HG03280 (cell line): ENCODE measurements at regions not wholly inside any gene's neighbourhood (a gene's known extent, or its start where the extent isn't known, plus 50 kb on each side); places are given as distances from the start of the nearest gene placed in this dataset.

Source experiments
- ATAC-seq: cut with Tn5 transposase; IDR thresholded peaks from one replicate; pipeline ENCODE4 v1.9.1; 2021; ENCODE audit warnings: mild to moderate bottlenecking, moderate library complexity; ENCODE audit not compliant: unreplicated experiment

- ATAC-seq = no peak
Measured at GRCh38 chr3:148128136-148128535, 569.6 kb upstream of the AGTR1 start.

- ATAC-seq = no peak
Measured at GRCh38 chr3:148131990-148132638, 565.6 kb upstream of the AGTR1 start.

DNA sequence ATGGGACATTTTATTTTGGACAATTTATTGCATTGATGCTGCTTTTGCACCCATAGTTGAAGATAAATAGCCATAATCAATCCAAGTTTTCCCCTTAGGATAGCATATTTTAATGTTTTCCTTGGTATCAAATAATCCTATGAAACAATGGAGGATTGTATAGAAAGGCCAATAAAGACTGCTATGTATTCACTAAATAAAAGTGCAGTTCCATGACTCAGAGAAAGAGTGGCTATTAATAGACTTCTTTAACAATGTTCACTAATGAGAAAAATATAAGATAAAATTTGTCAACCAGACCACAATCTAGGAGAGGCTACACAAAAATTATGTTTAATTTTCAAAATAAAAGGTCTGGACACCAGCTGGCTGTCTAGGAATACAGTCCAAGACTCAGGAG lies 560.9 kb upstream of the AGTR1 start:
- no peak for ATAC-seq

DNA sequence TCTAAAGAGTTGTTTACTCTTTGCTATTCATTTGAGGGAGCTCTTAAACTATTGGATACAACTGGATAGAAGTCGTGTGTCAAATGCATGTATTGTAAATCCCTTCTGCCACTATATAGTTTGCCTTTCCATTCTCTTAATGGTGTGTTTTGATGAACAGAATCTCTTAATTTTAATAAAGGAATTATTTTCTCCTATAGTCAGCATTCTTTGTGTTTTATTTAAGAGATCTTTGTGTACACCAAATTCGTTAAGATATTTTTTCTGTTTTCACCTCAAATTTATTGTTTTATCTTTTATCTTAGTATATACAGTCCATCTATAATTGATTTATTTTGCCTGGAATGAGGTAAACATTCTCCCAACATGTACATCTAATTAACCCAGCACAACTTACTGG lies 551.5 kb upstream of the AGTR1 start:
- no peak for ATAC-seq

- no peak for ATAC-seq
Measured at GRCh38 chr3:148146947-148147826, 550.5 kb upstream of the AGTR1 start.

DNA sequence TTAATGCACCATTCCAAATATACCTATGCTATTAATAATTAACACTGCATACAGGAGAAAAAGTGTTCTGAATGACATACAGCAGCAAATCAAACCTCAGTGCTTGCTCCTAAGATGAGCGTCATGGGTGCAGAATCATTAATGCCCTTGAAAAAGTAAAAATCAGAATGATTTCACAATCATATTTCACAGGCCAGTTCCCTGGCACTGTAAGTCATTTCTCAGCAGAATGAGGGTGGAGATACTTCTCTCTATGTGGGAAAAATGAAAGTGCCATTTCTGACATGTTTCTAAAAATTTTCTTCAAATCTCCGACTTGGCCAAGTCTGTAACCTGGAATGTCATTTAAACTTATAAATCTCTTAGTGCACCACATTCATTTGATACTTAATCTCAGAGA lies 549.8 kb upstream of the AGTR1 start:
- ATAC-seq = no peak

GRCh38 chr3:148149556-148149955 lies 548.1 kb upstream of the AGTR1 start:
- no peak for ATAC-seq

- no peak for ATAC-seq
Measured at GRCh38 chr3:148150141-148150540, 547.6 kb upstream of the AGTR1 start.

DNA sequence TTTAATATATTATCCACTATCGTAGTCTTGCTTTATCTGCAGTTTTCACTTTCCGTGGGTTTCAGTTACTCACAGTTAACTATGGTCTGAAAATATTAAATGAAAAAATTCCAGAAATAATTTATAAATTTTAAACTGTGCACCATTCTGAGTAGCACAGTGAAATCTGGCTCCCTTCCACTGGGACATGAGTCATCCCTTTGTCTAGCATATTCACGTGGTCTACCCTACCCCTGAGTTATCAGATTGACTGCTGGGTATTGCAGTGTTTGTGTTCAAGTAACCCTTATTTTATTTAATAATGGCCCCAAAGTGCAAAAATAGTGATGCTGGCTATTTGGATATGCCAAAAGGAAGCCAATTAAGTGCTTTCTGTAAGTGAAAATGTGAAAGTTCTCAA lies 539.5 kb upstream of the AGTR1 start:
- ATAC-seq = no peak

DNA sequence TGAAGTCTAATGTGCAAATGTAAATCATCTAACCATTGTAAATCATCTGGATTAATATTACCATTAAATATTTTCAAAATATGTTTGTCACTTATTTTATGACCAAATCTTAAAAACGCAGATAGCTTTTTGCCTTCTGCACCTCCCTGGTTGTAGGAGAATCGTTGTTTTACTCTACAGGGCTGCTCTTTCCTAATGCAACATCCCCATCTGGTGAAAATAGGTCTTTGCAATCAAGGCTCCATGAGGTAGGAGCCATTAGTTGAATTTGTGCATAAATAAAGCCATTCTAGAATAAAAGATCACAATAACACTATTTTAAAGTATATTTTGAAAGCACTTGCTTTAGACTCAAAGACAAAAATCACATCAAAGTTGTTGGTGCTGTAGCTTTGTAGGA lies 535.6 kb upstream of the AGTR1 start:
- ATAC-seq = no peak

DNA sequence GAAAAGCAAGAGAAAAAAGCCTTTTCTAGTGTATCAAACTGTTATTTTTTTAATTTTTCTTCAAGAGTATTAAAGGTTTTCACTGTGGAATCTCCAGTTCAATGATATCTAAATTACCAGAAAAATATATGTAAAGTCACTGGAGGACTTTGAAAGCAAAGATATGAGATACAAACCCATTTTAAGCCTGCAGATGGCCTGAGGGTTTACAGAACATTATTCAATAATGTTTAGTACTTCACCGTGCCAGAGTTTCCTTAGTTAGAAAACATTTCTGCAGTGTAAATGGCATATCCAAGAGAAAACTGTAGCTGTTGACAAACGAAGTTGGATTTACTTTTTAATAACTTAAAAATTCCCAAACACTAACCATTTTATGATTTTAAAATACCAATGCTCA lies 529.4 kb upstream of the AGTR1 start:
- no peak for ATAC-seq

GRCh38 chr3:148173851-148174250 lies 523.9 kb upstream of the AGTR1 start:
- no peak for ATAC-seq

DNA sequence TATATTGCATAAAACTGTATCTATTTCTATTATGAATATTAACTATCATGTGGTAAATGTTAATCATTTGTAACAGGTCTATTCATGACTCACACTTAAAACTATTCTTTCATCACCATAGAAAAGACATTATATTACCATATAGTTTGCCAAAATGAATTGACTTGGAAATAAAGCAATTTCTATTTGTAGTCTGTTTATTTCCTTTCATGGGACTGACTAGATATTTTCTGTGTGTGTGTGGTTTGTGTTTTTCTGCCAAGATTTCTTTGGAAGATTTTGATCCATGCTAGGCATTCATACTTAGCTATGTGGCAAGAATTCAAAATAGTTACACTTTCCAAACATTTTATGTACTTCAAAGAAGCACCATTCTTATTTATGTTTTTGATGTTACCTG lies 522.5 kb upstream of the AGTR1 start:
- no peak for ATAC-seq

DNA sequence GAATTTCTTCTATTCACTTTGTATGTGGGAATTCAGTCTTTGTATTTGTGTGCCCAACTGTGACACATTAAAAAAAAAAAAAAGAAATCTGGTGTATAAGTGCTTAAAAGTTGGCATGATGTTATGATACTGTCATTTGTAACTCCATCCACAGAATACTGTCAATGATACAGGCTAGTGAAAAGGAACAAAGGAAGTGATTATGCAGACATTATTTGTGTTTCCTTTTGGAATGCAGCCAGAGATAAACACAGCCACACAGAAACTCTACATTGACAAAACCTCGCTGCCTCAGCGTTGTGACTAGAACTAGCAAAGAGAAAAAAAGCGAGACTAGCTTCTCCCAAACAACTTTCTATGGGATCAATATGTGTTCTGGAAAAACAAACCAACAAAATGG lies 519.2 kb upstream of the AGTR1 start:
- no peak for ATAC-seq

GRCh38 chr3:148184798-148185197 lies 512.9 kb upstream of the AGTR1 start:
- ATAC-seq = no peak

DNA sequence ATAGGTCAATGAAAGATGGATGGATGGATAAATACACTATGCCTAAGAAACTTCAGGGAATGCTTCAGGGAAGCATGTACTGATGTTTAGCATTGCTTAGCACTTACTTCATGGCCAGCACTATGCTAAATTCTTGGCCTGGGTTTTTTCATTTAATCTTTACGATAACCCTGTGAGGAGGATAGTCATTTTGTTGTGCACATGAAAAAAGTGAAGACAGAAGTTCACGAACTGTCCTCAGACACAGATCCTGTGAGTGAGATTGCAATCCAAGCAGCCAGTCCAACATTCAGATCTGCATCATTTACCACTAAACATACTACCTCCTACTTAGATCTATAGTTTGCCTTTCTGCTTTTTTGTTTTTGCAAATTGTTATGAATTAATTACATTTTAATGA lies 510.8 kb upstream of the AGTR1 start:
- no peak for ATAC-seq

GRCh38 chr3:148187296-148187695 lies 510.4 kb upstream of the AGTR1 start:
- no peak for ATAC-seq

DNA sequence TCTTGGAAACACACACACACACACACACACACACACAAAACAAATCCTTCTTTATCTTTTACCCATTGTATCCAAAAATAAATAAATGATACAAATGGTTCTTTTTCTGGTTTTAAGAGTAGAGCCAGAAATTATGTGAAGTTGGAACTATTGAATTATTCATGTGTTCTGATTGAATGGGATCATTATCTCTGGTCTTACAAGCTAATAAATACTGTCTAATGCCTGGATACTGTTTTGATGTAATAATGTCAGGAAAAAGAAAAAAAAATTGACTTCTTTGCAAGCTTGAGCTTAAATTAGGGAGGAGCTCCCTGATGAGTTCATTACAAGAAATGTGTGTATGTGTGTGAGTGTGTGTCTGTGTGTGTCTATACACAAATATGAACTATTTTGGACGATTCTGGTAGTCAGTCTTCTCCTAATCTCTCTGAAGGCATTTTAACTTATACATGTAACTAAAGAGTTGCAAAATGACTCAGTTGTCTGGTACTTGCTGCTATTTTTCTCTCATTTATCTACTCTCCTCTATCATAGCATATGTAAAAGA lies 507.2 kb upstream of the AGTR1 start:
- no peak for ATAC-seq

DNA sequence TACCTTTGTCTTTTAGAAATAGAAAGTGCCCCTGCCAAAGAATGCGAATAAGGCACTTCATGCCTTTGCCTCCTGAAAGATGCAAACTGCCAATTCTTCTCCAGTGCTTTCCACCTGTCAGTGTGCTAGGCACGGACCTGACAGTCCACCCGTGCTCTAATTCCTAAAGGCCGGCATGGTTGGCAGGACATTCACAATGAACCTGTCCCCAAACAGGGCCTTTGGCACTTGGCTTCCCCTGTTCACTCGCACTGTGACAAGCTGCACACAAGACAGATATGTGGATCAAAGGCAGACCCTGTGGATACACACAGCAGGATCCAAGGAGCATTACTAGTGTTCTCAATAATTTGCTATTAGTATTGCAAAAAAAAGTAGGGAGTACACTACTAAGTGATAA lies 505.7 kb upstream of the AGTR1 start:
- ATAC-seq = no peak

DNA sequence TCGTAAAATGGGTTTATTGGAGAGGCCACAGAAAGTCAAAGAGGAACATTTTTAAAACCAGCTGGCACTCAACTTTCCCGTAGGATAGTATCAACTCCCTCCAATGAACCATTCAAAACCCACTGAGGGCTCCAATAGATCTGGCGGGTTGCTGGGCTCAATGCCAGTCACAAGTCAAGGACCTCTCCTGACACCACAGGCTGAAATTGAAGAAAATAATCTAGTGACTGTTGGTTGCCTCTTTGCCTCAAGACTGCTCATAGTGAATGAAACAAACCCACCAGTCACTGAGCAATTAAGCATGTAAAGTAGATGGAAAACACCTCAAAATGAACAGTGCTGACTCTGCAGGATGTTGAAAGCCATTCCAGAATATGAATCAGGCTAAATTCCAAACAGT lies 500.6 kb upstream of the AGTR1 start:
- no peak for ATAC-seq

DNA sequence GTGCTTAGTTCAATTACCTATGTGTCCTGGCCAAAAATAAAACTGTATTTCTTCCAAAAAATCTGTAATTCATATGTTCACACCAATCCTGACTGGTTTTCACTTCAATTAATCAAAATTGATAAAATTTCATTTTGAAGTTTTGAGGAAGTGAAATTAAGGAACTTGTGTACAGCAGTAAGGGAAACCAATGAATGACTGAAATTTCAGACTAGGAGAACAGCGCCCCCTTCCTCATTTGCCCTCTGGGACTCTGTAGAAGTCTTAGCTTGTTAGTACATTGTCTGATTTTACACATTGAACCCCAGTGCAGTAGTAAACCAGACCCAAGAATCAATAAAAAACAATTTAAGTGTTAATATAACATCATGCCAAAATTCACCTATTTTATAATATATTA lies 495.3 kb upstream of the AGTR1 start:
- no peak for ATAC-seq

- ATAC-seq = no peak
Measured at GRCh38 chr3:148203297-148204010, 494.2 kb upstream of the AGTR1 start.
